ENCODE measurements at regions not wholly inside any gene's neighbourhood (a gene's known extent, or its start where the extent isn't known, plus 50 kb on each side); places are given as distances from the start of the nearest gene placed in this dataset.

DNA sequence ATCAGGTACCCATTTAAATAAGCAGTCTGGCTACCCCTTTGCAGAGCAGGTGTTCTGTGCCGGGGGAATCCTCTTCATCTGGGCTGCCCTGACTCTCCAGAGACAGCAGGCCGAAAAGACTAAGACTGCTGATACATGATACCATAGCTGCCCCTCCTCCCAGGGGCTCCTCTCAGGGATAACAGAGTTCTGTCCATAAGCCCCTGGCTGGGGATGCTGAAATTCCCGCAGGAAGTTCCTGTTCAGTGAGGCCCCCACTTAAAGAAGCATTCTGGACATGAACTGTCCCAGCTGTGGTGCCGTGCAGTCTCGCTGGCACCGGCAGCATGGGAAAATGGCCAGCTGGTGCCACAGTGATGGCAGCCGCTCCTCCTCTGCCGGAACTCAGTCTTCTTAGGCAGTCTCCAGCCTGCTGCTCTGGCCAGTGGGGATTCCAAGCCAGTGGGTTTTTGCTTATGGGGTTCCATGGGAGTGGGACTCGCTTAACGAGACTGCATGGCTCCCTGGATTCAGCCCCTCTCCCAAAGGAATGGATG, 1026.2 kb downstream of the NAALADL2 start:
- in situ Hi-C loops (cut with HindIII; ENCODE audit: low pct_ligation_motif_present, low sequenced_read_pairs) = no loop called here
- DNase-seq = no peak
- no peak overlapping the region for H3K27ac ChIP-seq
- H3K4me3 ChIP-seq (ENCODE audit: low read depth, low read length) = no peak overlapping the region
- TF ChIP-seq, protein P1, sequence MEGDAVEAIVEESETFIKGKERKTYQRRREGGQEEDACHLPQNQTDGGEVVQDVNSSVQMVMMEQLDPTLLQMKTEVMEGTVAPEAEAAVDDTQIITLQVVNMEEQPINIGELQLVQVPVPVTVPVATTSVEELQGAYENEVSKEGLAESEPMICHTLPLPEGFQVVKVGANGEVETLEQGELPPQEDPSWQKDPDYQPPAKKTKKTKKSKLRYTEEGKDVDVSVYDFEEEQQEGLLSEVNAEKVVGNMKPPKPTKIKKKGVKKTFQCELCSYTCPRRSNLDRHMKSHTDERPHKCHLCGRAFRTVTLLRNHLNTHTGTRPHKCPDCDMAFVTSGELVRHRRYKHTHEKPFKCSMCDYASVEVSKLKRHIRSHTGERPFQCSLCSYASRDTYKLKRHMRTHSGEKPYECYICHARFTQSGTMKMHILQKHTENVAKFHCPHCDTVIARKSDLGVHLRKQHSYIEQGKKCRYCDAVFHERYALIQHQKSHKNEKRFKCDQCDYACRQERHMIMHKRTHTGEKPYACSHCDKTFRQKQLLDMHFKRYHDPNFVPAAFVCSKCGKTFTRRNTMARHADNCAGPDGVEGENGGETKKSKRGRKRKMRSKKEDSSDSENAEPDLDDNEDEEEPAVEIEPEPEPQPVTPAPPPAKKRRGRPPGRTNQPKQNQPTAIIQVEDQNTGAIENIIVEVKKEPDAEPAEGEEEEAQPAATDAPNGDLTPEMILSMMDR (IDR thresholded peaks at IDR 0.05; ENCODE audit: low read depth, low read length, missing control alignments) = no peak
- H3K36me3 ChIP-seq (replicated peaks) = no peaks in the 10 kb centered on the region
- H3K27me3 ChIP-seq (replicated peaks) = no peaks in the 10 kb centered on the region

DNA sequence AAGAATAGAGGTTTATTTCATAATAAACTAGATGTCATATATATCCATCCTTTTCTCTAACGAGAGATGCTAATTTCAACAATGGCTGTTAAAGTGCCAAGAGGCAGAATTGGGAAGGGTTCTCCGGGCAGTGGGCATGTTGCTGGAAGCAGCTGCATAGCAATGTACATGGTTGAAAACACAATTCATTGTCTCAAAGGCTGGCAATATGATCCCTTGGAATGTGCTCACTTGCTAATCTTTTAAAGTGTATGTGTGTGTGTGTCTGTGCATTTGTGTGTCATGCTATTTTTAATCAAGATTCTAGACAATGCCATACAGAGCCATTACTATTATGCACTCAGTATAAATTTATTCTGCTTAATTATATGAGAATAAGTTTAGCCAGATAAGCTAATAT, 1020.3 kb downstream of the NAALADL2 start:
- TF ChIP-seq, protein P1 (IDR thresholded peaks at IDR 0.05; ENCODE audit: low read depth, low read length, missing control alignments) = no peak
- H3K27ac ChIP-seq = no peak overlapping the region

DNA sequence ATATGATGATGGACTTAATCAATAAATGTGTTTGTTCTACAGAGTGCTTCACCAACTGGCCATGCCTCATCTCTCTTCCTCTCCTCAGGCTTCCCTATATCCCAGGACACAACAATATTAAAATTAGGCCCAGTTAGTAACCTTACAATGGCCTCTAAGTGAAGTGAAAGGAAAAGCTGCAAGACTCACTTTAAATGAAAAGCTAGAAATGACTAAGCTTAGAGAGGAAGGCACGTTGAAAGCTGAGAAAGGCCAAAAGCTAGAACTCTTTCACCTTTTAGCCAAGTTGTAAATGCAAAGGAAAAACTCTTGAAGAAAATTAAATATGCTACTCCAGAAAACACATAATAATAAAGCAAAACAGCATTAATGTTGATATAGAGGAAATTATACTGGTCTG, 1010.3 kb downstream of the NAALADL2 start:
- Histone ChIP-seq H3K36me3 (replicated peaks) (no peaks in the 10 kb centered on the region), H3K27ac (no peak overlapping the region), H3K27me3 (replicated peaks) (no peaks in the 10 kb centered on the region), H3K4me3 (ENCODE audit: low read depth, low read length) (no peak overlapping the region)
- DNase-seq = no peak
- in situ Hi-C loops (cut with HindIII; ENCODE audit: low pct_ligation_motif_present, low sequenced_read_pairs) = no loop called here
- TF ChIP-seq, protein P1 (IDR thresholded peaks at IDR 0.05; ENCODE audit: low read depth, low read length, missing control alignments) = no peak

More for the DNA sequence above, 1020.3 kb downstream of the NAALADL2 start:
- Histone ChIP-seq H3K27me3 (replicated peaks) (no peaks in the 10 kb centered on the region), H3K36me3 (replicated peaks) (no peaks in the 10 kb centered on the region), H3K4me3 (ENCODE audit: low read depth, low read length) (no peak overlapping the region)
- in situ Hi-C loops (cut with HindIII; ENCODE audit: low pct_ligation_motif_present, low sequenced_read_pairs) = no loop called here
- DNase-seq = no peak

DNA sequence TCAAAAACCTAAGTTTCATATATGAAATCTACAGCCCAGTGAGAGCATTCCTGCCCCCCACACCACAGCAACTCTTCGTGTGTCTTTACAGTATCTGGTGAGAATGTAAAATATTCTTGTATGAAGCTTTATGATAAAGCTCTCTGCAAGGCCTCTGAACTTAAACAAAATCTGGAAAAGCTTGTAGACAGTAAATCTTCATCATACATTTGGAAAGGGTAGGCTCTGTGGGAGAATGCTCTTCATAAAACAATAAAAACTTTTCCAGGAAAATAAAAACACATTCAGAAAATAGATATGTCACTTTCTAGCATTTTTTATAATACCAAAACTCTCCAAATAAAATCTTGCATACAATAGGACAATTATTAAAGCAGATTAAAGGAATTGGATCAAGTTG, 1009.5 kb downstream of the NAALADL2 start:
- in situ Hi-C loops (cut with HindIII; ENCODE audit: low pct_ligation_motif_present, low sequenced_read_pairs) = no loop called here
- no peaks in the 10 kb centered on the region for H3K27me3 ChIP-seq (replicated peaks)
- H3K36me3 ChIP-seq (replicated peaks) = no peaks in the 10 kb centered on the region
- H3K27ac ChIP-seq = no peak overlapping the region
- no peak overlapping the region for H3K4me3 ChIP-seq (ENCODE audit: low read depth, low read length)
- TF ChIP-seq, protein P1 (IDR thresholded peaks at IDR 0.05; ENCODE audit: low read depth, low read length, missing control alignments) = no peak
- no peak for DNase-seq

DNA sequence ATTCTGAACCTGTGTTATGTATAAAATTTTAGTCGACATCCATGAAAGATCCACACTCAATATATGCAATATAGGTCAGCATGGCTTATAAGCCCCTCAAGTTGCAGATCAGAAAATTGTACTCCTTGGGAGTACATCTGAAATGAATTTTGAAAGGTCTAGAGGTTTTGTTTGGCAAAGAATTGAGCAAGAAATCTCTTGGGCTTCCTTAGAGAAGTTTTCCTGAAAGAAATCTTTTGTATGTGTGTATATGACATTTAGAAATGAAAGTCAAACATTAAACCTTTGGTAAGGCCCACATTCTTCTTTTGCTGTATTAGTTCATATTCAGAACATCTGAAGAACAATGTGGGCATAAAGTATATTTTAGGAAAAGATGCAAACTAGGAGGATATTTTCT, 1006.6 kb downstream of the NAALADL2 start:
- H3K27me3 ChIP-seq (replicated peaks) = no peaks in the 10 kb centered on the region
- in situ Hi-C loops (cut with HindIII; ENCODE audit: low pct_ligation_motif_present, low sequenced_read_pairs) = no loop called here
- no peak overlapping the region for H3K27ac ChIP-seq
- no peak overlapping the region for H3K4me3 ChIP-seq (ENCODE audit: low read depth, low read length)
- TF ChIP-seq, protein P1 (IDR thresholded peaks at IDR 0.05; ENCODE audit: low read depth, low read length, missing control alignments) = no peak
- no peak for DNase-seq
- H3K36me3 ChIP-seq (replicated peaks) = no peaks in the 10 kb centered on the region

DNA sequence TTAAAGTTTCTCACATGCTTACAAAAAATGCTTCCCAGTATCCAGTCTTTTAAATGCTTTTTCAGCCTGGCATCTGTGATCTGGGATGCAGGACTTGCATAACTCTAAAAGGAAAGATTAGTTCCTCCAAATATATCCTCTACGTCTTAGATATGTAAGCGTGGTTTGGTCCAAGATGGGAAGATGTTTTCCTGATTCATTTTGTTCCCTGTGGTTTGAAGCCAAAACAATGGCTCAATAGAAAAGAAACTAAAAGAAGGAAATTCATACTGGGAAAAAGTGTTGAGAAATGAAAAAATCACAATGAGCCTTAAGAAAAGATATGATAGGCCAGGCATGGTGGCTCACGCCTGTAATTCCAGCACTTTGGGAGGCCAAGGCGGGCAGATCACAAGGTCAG, 1002.8 kb downstream of the NAALADL2 start:
- Histone ChIP-seq H3K4me3 (ENCODE audit: low read depth, low read length) (no peak overlapping the region), H3K36me3 (replicated peaks) (no peaks in the 10 kb centered on the region), H3K27ac (no peak overlapping the region), H3K27me3 (replicated peaks) (no peaks in the 10 kb centered on the region)
- in situ Hi-C loops (cut with HindIII; ENCODE audit: low pct_ligation_motif_present, low sequenced_read_pairs) = no loop called here
- no peak for DNase-seq
- TF ChIP-seq, protein P1 (IDR thresholded peaks at IDR 0.05; ENCODE audit: low read depth, low read length, missing control alignments) = no peak
